ENCODE measurements at regions not wholly inside any gene's neighbourhood (a gene's known extent, or its start where the extent isn't known, plus 50 kb on each side); places are given as distances from the start of the nearest gene placed in this dataset.
"Not testable (repeated sequence)": the region's sequence is repeated elsewhere in the genome, so short reads cannot be mapped to it uniquely, and the experiment has no call there.

DNA sequence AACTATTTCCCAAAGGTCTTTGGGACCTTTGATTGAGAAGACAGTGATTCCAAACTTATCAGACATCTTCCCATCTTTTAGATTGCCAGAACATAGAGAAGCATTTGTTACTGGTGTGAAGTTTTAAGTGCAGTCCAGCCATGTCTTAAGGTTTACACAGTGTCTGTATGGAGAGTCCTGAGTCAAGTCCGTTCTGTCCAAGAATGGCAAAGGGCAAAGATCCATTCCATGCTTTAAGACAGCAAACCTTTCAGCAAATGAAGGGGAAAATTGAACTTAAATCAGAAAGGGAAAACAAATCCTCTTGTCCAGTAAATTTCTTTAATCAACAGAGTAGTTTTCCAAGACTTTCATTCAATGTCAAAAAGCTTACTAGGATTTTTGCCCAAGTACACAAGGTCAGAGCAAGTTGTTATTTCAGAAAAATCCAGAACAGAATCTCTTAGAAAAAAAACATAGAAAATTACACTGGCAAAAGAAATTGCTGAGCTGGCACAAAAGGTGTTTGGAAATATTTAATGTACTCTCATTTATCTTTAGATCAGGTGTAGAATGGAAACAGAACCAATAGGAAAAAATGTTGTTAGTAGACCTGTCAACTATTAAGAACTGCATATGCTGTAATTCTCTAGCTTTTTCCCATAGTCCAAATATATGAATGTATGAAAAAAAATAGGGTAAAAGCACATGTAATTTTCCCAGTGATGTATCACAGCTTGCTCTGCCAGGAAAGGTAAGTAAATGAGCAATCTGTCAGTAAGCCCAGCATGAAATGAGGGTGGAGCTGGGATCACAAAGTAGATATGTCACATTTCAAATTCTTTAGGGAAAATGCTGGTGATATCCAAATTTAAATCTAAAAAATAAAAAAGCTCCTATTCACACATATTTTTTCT is 1099.9 kb downstream of the TUSC7 start:
- no peak for DNase-seq

- DNase-seq = no peak
Observed at GRCh38 chr3:117811786-117812185, 1102.2 kb downstream of the TUSC7 start.

- DNase-seq = no peak
Observed at GRCh38 chr3:117814975-117815374, 1105.4 kb downstream of the TUSC7 start.

DNA sequence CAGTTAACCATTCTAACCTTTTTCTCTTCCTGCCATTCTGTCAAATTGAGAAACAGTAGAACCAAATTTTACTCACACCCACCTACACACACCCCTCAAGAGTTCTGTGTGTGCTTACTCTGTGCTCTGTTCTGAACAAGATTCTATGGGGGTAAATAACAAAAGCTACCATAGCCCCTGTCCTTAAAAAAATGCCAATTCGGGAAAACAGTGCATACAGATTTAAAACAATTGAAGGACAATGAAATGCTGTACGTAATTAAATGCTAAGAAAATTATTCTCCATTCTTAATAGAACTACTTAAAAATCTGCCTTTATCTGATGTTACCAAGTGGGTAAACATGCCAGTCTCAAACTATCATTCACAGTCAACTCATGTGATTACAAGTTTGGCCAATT is 1107.5 kb downstream of the TUSC7 start:
- DNase-seq = no peak

DNA sequence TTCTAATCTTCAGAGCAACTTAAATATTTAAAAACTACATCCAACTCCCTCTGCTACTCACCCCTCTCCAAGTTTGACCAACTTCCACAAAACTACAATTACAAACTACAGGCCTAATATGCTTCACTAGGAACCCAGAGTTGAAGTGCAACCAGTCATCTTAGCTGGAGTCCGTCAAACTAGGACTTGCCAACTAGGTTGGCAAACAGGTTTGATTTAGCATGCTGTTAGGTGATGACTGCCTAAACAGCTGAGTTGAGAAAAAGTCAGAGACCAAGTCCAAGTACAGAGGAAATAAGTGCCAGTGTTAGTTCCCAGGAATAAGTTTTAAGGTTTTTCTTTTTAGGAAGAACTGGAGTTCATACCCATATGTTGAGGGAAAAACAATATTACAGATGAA is 1109.0 kb downstream of the TUSC7 start:
- DNase-seq = no peak

- no peak for DNase-seq
Observed at GRCh38 chr3:117820658-117821299, 1111.2 kb downstream of the TUSC7 start.

GRCh38 chr3:117822416-117822815 is 1112.8 kb downstream of the TUSC7 start:
- DNase-seq = no peak

GRCh38 chr3:117836296-117836695 is 1126.7 kb downstream of the TUSC7 start:
- no peak for DNase-seq

- no peak for DNase-seq
Observed at GRCh38 chr3:117837391-117837790, 1127.8 kb downstream of the TUSC7 start.

DNA sequence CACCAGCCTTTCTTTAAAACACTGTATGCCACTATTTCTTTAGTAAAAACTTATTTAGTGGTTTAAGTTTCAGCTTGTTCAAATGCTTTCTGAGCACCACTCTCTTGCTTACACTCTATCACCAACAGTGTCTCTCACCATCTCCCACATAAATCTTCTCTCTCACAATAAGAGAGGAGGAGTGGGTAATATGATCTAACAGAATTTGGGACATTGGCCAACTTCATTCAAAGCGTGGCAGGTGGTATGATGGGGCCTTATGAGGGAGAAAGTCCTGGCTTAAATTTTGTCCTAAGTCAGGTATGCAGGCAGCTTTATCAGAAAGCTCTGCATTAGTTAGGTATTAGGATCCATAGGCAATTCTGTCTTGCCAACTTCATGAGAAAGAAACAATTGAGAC is 1132.5 kb downstream of the TUSC7 start:
- DNase-seq = no peak

DNA sequence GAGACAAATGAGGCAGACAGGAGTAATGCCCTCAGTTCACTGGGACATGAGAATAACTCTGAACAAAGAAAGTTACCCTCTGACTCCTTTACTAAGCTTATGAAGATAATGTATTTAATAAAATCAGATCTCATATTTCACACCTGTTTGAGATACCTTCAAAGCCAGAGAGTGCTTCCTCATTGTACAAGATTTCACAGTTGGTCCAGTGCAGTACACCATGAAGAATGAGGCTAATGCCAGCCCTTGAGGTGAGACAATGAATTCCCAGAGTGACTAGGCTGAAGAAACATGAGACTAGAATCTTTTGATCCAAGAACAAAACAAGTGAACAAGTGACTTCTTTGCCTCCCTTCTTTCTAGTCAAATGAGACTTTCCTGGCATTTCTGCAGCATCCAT is 1133.8 kb downstream of the TUSC7 start:
- DNase-seq = no peak

GRCh38 chr3:117844676-117845075 is 1135.1 kb downstream of the TUSC7 start:
- no peak for DNase-seq

DNA sequence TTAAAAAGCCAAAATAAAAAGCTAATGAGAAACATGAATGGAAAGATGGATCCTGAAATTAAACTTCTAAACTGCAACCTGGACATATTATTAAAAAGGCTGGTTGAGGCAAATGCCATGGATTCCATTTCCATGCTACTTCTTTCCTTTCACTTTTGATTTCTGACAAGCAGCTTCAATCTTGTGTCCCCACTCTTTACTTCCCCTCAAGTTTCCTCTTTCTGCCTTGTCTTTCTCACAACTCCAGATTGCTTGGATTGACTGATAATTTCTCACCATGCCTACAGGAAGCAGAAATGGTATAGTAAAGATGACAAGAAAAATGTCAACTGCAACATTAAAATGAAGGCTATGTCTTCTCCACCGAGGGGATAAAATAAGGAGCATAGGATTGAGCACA is 1136.7 kb downstream of the TUSC7 start:
- DNase-seq = no peak

DNA sequence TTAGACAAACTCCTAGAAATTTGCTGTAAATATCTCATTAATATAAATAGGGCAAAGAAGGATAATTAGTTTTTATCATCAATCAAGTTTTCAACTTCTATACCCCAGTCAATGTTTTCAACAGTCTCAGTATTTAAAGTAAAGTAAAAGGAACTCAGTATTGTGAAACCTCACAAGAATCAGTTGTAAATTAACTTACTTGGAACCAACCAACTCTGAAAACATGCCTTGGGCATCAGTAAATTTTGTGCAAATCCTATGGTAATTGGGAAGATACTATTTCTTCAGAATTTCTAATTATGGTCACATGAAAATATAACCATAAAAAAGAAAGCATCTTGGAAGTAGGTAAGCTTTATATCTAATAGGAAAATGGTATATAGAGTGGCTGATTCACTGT is 1139.0 kb downstream of the TUSC7 start:
- no peak for DNase-seq

- DNase-seq = no peak
Observed at GRCh38 chr3:117853923-117854668, 1144.5 kb downstream of the TUSC7 start.

- DNase-seq = no peak
Observed at GRCh38 chr3:117856354-117856753, 1146.8 kb downstream of the TUSC7 start.

DNA sequence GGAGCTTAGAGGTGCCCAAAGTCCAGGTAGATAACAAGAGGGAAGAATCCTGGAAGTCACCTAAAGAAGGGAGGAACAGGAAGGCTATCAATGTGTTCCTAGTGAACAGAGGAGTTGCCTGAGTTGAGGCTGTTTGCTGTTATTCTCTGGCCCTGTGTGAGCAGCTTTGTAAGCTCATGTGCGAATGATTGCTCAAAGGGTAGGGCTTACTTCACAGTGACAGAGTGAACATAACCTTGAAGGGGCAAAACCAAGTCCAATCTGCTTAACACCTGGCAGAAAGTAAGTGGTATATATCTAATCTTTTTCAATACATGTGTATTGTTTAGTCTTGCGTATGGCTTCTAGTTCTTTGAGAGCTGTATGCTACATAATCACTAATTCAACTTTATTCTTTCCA is 1153.6 kb downstream of the TUSC7 start:
- no peak for DNase-seq

DNA sequence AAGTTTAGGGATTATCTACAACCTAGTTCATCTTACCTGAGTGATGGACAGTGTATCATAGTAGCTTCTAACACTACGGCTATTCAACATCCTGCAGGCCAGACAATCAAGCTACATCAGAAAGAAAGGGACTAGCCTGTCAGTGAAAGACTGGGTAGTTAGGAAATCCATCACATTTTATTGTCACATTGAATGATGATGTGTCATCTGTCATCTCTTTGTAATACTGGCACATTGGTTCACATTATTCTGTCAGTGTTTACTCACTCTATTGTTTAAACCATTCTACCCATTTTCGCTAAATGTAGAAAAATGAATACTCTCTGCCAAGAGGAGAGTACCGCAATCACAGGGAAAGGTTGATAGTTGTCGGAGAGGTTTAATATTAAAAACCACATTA is 1155.8 kb downstream of the TUSC7 start:
- no peak for DNase-seq

- no peak for DNase-seq
Observed at GRCh38 chr3:117868766-117869165, 1159.2 kb downstream of the TUSC7 start.

DNA sequence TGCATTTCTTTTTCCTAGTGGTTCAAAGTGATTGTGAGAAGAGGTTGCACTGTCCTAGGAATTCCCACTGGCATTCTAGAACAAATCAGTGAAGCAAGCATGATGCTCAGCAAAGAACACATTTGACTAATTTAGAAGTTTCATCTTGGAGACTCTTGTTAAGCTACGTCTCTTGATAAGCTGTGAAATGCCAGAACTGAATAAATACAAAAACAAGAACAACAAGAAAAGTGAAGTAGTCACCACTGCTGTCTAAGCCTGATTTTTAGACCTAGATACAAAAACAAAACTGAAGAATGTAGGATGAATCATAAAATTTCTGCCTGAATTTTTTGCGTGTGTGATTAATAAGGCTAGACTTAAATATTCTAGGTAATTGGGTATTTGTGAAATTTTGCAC is 1162.4 kb downstream of the TUSC7 start:
- no peak for DNase-seq

GRCh38 chr3:117872594-117873248 is 1161.9 kb downstream of the IGSF11 start:
- DNase-seq = not testable (repeated sequence)

GRCh38 chr3:117873249-117873600 is 1161.4 kb downstream of the IGSF11 start:
- DNase-seq = no peak

GRCh38 chr3:117874028-117874690 is 1160.5 kb downstream of the IGSF11 start:
- no peak for DNase-seq
